ENCODE measurements at regions not wholly inside any gene's neighbourhood (a gene's known extent, or its start where the extent isn't known, plus 50 kb on each side); places are given as distances from the start of the nearest gene placed in this dataset.

DNA sequence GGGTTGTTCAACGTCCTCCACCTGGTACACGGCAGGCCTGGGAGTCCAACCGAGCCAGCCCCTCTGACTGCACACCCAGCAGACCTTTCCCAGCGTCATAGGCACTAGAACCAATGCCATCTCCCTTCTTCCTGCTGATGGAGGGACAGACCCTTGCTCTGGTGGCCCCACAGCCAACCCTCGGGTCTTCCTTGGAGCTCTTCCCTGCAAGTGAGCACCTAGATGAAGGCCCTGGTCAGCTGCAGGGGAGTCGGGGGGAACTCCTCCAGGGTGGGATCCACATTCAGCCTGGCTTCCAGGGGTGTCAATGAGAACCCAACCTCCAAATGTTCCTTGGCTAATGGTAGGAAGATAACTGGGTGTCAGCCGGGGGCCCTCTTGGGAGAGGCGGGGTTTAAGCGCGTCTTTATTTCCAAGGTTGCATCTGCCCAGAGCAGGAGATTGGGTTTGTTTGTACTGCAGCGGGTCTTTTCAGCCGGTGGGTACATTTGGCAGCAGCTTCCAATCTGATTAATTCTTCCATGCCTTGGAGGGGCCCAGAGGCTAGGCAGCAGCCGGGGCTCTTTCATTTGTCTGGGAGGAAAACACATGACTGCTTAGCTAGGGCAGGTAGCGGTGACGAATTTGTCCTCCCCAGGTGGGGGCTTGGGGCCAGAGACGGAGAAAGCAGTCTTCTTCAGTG lies 56.0 kb upstream of the SHISAL1 start:
- H3K27ac Mint-ChIP-seq (ENCODE audit: unreplicated experiment), result no peak overlapping the region
- CTCF ChIA-PET, result no interaction called here
- H3K4me1 Mint-ChIP-seq (ENCODE audit: low read depth, unreplicated experiment), result peaks cover 9% of the 10 kb centered on the region
- no peak overlapping the region for H3K4me3 Mint-ChIP-seq (ENCODE audit: low read depth, unreplicated experiment)
- peaks cover 69% of the 10 kb centered on the region for H3K27me3 Mint-ChIP-seq (ENCODE audit: unreplicated experiment)
- TF ChIP-seq, protein P1, sequence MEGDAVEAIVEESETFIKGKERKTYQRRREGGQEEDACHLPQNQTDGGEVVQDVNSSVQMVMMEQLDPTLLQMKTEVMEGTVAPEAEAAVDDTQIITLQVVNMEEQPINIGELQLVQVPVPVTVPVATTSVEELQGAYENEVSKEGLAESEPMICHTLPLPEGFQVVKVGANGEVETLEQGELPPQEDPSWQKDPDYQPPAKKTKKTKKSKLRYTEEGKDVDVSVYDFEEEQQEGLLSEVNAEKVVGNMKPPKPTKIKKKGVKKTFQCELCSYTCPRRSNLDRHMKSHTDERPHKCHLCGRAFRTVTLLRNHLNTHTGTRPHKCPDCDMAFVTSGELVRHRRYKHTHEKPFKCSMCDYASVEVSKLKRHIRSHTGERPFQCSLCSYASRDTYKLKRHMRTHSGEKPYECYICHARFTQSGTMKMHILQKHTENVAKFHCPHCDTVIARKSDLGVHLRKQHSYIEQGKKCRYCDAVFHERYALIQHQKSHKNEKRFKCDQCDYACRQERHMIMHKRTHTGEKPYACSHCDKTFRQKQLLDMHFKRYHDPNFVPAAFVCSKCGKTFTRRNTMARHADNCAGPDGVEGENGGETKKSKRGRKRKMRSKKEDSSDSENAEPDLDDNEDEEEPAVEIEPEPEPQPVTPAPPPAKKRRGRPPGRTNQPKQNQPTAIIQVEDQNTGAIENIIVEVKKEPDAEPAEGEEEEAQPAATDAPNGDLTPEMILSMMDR (IDR thresholded peaks at IDR 0.05; ENCODE audit: unreplicated experiment), result no peak
- no TSS peak for BruUV-seq (replicated peaks)
- no peaks in the 10 kb centered on the region for H3K36me3 Mint-ChIP-seq (ENCODE audit: insufficient read depth, unreplicated experiment)
- no peak for DNase-seq
- no peaks in the 10 kb centered on the region for H3K9me3 Mint-ChIP-seq (ENCODE audit: low read depth, unreplicated experiment)
- intact Hi-C loops (cut with micrococcal nuclease; ENCODE audit: unreplicated experiment), result no loop called here

DNA sequence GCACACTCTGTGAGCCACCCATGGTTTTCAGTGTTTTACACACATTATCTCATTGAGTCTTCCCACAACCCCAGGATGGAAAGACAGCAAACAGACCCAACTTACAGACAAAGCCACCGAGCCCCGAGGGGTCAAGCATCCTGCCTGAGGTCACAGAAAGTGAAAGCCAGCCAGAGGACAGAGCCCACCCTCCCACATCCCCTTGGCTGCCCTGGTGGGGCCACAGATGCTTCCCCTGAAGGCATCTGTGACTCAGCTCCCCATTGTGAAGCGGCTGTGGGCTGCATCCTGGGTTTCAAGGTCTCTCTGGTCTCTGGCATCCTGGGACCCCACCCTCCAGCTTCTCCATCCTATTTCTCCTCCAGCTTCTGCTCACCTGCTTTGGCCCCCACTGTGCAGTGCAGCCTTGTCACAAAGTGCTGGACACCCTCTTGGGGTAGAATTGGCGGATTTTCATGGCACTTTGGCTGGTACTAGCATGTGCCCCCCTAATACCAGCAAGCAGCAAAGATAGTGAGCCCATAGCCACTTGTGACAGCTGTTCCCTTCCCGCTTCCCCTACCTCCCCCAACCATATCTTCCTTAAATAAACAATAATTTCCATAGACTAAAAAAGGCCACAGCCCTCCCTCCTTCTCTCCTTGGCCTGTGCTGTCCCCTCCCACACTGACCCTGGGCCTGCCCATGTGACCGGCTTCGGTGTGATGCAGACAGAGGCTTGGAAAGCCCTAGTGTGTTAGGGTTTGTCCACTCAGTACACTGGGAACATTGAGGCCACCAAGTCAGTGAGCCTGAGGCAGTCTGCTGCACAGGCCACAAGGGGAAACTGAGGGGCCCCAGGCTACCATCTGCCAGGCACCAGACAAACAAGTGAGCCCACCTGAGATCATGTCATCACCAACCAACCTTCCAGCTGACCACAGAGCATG lies 53.9 kb upstream of the SHISAL1 start:
- TF ChIP-seq, protein P1 (IDR thresholded peaks at IDR 0.05; ENCODE audit: unreplicated experiment), result no peak
- intact Hi-C loops (cut with micrococcal nuclease; ENCODE audit: unreplicated experiment), result no loop called here
- Mint-ChIP-seq H3K27ac (ENCODE audit: unreplicated experiment) (no peak overlapping the region), H3K4me1 (ENCODE audit: low read depth, unreplicated experiment) (peaks cover 21% of the 10 kb centered on the region), H3K36me3 (ENCODE audit: insufficient read depth, unreplicated experiment) (no peaks in the 10 kb centered on the region), H3K4me3 (ENCODE audit: low read depth, unreplicated experiment) (no peak overlapping the region), H3K27me3 (ENCODE audit: unreplicated experiment) (peaks cover 73% of the 10 kb centered on the region), H3K9me3 (ENCODE audit: low read depth, unreplicated experiment) (no peaks in the 10 kb centered on the region)
- BruUV-seq (replicated peaks), result no TSS peak
- CTCF ChIA-PET, result interaction anchor here (0.6 kb wide), 1 partner anchor 187 kb away, joined by 4 read pairs; no protein-coding TSS in a partner anchor
- DNase-seq, result no peak

DNA sequence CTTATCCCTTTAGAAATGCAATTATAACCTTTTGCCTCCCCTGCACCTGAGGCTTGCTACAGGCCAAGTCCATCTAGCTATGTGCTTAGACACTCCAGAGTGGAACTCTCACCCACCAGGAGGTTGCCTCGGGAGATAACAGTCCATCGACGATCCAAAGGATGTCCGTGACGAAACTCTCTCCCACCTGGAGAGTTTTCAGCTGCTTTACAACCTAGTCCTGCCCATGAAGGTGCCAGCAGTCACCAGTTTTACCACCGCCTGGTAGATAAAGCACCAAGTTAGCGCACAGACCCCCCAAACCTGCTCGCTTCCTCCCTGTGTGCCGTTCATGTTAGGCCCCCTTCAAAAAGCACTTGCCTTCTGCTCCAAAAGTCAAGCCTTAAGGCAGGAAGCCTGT lies 53.1 kb upstream of the SHISAL1 start:
- Mint-ChIP-seq H3K9me3 (ENCODE audit: low read depth, unreplicated experiment) (no peaks in the 10 kb centered on the region), H3K36me3 (ENCODE audit: insufficient read depth, unreplicated experiment) (no peaks in the 10 kb centered on the region), H3K27me3 (ENCODE audit: unreplicated experiment) (peaks cover 72% of the 10 kb centered on the region), H3K4me1 (ENCODE audit: low read depth, unreplicated experiment) (peaks cover 29% of the 10 kb centered on the region), H3K27ac (ENCODE audit: unreplicated experiment) (no peak overlapping the region), H3K4me3 (ENCODE audit: low read depth, unreplicated experiment) (no peak overlapping the region)
- intact Hi-C loops (cut with micrococcal nuclease; ENCODE audit: unreplicated experiment), result no loop called here
- CTCF ChIA-PET, result interaction anchor here (0.6 kb wide), 1 partner anchor 725 kb away, joined by 5 read pairs; no protein-coding TSS in a partner anchor
- TF ChIP-seq, protein P1 (IDR thresholded peaks at IDR 0.05; ENCODE audit: unreplicated experiment), result no peak
- no peak for DNase-seq
- no TSS peak for BruUV-seq (replicated peaks)

DNA sequence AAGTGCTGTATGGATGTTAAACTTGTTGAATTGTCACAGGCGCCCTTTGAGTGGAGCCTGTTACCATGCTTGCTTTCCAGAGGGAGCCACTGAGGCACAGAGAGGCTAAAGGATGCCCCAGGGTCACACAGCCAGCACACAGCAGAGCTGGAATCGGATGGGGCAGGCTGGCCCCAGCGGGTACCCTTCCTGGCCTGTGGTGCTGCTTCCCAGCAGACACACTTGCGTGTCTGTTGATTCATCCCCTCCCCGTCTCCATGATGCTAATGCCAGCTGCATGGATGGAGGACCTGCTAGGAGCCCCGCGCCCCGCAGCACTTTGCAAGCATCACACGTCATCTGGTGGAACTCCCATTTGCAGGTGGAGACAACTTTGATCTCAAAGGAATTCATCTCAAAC lies 52.4 kb upstream of the SHISAL1 start:
- no TSS peak for BruUV-seq (replicated peaks)
- Mint-ChIP-seq H3K36me3 (ENCODE audit: insufficient read depth, unreplicated experiment) (peaks cover 4% of the 10 kb centered on the region), H3K9me3 (ENCODE audit: low read depth, unreplicated experiment) (no peaks in the 10 kb centered on the region), H3K4me1 (ENCODE audit: low read depth, unreplicated experiment) (peaks cover 36% of the 10 kb centered on the region), H3K27ac (ENCODE audit: unreplicated experiment) (no peak overlapping the region), H3K27me3 (ENCODE audit: unreplicated experiment) (peaks cover 65% of the 10 kb centered on the region), H3K4me3 (ENCODE audit: low read depth, unreplicated experiment) (no peak overlapping the region)
- TF ChIP-seq, protein P1 (IDR thresholded peaks at IDR 0.05; ENCODE audit: unreplicated experiment), result no peak
- intact Hi-C loops (cut with micrococcal nuclease; ENCODE audit: unreplicated experiment), result no loop called here
- CTCF ChIA-PET, result interaction anchor here (0.6 kb wide), 1 partner anchor 725 kb away, joined by 5 read pairs; no protein-coding TSS in a partner anchor
- DNase-seq, result no peak

Data from Calu3 (cell line).